Left ventricle myocardium inferior (tissue), 1 donor: ENCODE measurements at regions not wholly inside any gene's neighbourhood (a gene's known extent, or its start where the extent isn't known, plus 50 kb on each side); places are given as distances from the start of the nearest gene placed in this dataset.

Source experiments
- DNase-seq: peaks from one replicate; pipeline ENCODE4 v3.0.0-alpha.2; 2020
- H3K27ac ChIP-seq: fragments of 200-600 bp; replicated peaks from 2 replicates; pipeline ENCODE4 v1.8.0; 2021
- H3K27me3 ChIP-seq: fragments of 200-600 bp; 2 replicates; pipeline ENCODE4 v1.8.0; 2021; ENCODE audit warnings: low read depth
- H3K36me3 ChIP-seq: fragments of 200-600 bp; 2 replicates; pipeline ENCODE4 v1.8.0; 2021
- H3K4me1 ChIP-seq: fragments of 200-600 bp; 2 replicates; pipeline ENCODE4 v1.8.0; 2021
- H3K4me3 ChIP-seq: fragments of 200-600 bp; 2 replicates; pipeline ENCODE4 v1.8.0; 2021; ENCODE audit warnings: mild to moderate bottlenecking, moderate library complexity
- H3K9me3 ChIP-seq: fragments of 200-600 bp; replicated peaks from 2 replicates; pipeline ENCODE4 v1.8.0; 2021
- intact Hi-C: fragments of 100-400 bp; cut with micrococcal nuclease; formaldehyde crosslinking; loops from one replicate; pipeline ENCODE4 v1.11.0; 2022
- TF ChIP-seq, protein P1 (sequence below): fragments of 200-600 bp; IDR thresholded peaks from 2 replicates; pipeline ENCODE4 v1.8.0; 2021; ENCODE audit warnings: antibody characterized with exemption, mild to moderate bottlenecking, borderline replicate concordance
- donor health status: DM: no; HTN: yes; CAD: no; lungs with severe emphysema.

DNA sequence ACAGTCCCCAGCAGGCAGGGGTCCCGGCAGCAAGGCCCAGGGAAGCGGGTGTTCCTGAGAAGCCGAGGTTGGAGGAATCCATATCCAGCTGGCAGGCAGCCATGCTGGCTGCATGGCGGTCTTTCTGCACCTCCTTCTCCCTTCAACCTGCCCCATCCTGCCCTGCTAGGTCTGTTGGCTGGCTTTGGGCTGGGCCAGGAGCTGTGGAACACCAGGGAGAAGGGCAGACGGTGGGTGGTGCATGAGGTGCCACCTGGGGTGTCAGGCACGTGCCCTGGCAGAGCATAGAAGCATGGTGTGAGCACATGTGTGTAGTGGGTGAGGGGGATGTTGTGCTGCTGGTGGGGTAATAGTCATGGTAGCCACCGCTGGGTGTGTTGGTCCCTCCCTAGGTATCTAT is 150.1 kb downstream of the PJA1 start:
- no peaks in the 10 kb centered on the region for H3K9me3 ChIP-seq
- no peak overlapping the region for H3K4me3 ChIP-seq
- no peak overlapping the region for H3K27ac ChIP-seq
- H3K4me1 ChIP-seq: peaks cover 42% of the 10 kb centered on the region
- intact Hi-C loops: no loop called here
- no peaks in the 10 kb centered on the region for H3K36me3 ChIP-seq
- TF ChIP-seq, protein P1, sequence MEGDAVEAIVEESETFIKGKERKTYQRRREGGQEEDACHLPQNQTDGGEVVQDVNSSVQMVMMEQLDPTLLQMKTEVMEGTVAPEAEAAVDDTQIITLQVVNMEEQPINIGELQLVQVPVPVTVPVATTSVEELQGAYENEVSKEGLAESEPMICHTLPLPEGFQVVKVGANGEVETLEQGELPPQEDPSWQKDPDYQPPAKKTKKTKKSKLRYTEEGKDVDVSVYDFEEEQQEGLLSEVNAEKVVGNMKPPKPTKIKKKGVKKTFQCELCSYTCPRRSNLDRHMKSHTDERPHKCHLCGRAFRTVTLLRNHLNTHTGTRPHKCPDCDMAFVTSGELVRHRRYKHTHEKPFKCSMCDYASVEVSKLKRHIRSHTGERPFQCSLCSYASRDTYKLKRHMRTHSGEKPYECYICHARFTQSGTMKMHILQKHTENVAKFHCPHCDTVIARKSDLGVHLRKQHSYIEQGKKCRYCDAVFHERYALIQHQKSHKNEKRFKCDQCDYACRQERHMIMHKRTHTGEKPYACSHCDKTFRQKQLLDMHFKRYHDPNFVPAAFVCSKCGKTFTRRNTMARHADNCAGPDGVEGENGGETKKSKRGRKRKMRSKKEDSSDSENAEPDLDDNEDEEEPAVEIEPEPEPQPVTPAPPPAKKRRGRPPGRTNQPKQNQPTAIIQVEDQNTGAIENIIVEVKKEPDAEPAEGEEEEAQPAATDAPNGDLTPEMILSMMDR: no peak
- H3K27me3 ChIP-seq: no peaks in the 10 kb centered on the region
- no peak for DNase-seq

DNA sequence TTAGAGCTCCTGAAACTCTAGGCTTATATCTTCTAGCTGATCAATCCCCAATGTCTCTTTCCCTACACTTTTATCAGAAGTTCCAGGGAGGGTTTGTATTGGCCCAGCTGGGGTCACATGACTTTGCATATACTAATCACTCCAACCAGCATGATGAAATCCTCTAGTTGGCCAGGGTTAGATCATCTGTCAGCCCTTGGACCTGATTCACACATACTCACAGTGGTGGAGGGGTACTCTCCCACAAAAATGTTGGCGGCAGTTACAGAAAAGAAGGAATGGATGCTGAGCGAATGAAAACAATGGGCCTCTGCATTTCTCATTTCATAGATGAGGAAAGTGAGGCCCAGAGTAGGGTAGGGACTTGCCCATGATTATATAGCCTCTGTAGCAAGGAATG is 151.1 kb downstream of the PJA1 start:
- intact Hi-C loops: no loop called here
- H3K4me1 ChIP-seq: peaks cover 36% of the 10 kb centered on the region

DNA sequence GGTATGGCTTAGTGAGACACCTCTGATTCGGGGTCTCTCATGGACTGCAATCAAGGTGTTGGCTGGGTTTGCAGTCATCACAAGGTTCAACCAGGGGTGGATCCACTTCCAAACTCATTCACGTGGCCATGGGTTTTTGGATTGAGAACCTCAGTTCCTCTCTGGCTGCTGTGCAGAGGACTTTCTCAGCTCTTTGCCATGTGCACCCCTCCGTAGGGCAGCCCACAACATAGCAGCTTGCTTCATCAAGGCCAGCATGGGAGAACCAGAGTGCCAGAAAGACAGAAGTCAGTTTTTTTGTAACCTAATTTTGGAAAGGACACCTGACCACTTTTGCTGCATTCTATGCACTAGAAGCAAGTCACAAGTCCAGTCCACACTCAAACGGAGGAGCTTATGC is 154.9 kb downstream of the PJA1 start:
- no peaks in the 10 kb centered on the region for H3K36me3 ChIP-seq
- no peaks in the 10 kb centered on the region for H3K27me3 ChIP-seq
- H3K4me3 ChIP-seq: no peak overlapping the region
- TF ChIP-seq, protein P1: no peak
- peaks cover 4% of the 10 kb centered on the region for H3K4me1 ChIP-seq
- no peak overlapping the region for H3K27ac ChIP-seq
- DNase-seq: no peak
- intact Hi-C loops: no loop called here
- H3K9me3 ChIP-seq: no peaks in the 10 kb centered on the region

More for the DNA sequence above, 151.1 kb downstream of the PJA1 start:
- no peak overlapping the region for H3K27ac ChIP-seq
- H3K36me3 ChIP-seq: no peaks in the 10 kb centered on the region
- TF ChIP-seq, protein P1: no peak
- no peaks in the 10 kb centered on the region for H3K27me3 ChIP-seq
- no peak overlapping the region for H3K4me3 ChIP-seq
- DNase-seq: no peak
- H3K9me3 ChIP-seq: no peaks in the 10 kb centered on the region

DNA sequence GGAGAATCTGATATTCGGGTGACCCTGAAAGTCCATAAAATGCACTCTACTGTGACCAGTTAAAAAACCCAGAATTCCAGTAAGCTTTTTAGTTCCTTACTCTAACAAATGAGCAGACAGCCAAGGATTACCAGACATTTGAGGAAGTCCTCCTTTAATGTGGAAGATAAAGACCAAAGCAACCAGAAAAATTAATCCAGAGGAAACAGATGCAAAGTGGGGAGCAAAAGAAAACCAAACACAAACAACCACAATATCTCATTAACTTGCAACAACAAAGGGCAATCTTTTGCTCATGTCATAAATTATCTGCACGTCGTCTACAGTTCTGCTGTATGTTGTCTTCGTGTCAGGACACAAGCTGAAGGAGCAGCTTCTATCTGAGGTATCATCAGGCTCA is 164.4 kb downstream of the PJA1 start:
- Histone ChIP-seq H3K4me1 (peaks cover 31% of the 10 kb centered on the region), H3K9me3 (no peaks in the 10 kb centered on the region), H3K36me3 (no peaks in the 10 kb centered on the region), H3K27ac (no peak overlapping the region), H3K4me3 (no peak overlapping the region), H3K27me3 (no peaks in the 10 kb centered on the region)
- no peak for DNase-seq
- intact Hi-C loops: no loop called here
- TF ChIP-seq, protein P1: no peak

DNA sequence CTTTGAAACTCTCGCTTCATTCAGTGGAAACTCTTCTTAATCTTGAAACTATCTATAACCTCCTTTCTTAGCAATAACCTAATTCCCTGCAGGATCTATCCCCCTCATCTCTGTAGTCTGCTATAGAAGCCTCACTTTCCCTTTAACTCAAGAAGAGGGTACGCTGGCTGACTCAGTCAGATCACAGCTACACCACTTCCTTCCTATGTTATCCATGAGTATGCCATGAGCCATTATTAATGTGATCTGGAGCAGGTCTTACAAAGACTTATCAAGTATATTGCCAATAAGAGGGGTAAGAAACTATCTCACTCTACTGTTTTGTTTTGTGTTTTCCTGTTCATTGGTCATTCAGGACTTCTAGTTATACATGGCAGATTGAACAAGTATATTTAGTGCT is 165.3 kb downstream of the PJA1 start:
- no peak for DNase-seq
- H3K4me1 ChIP-seq: peaks cover 39% of the 10 kb centered on the region
- H3K4me3 ChIP-seq: no peak overlapping the region
- TF ChIP-seq, protein P1: no peak
- H3K27ac ChIP-seq: no peak overlapping the region
- H3K36me3 ChIP-seq: no peaks in the 10 kb centered on the region
- intact Hi-C loops: no loop called here
- H3K9me3 ChIP-seq: no peaks in the 10 kb centered on the region
- H3K27me3 ChIP-seq: no peaks in the 10 kb centered on the region

DNA sequence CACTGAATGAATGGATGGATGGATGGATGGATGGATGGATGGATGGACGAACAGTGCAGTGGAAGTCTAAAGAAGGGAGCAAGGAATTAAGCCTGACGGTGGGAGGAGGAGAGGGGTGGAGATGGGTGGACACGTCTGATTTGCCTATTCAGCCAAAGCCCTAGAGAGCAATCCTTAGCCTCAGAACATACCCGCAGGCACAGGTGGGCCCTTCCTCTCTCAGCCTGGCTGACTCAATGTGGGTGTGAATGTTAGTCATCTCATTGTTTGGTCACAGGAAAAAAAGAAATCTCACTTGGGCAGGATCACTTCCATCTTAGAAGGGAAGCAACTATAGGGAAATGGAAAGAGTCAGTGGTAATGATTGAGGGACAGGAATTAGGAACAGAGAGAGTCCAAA is 165.9 kb downstream of the PJA1 start:
- no peak for DNase-seq
- no peaks in the 10 kb centered on the region for H3K27me3 ChIP-seq
- no peaks in the 10 kb centered on the region for H3K36me3 ChIP-seq
- peak overlapping the region; percentile 48 for H3K27ac ChIP-seq
- TF ChIP-seq, protein P1: no peak
- H3K4me1 ChIP-seq: peaks cover 45% of the 10 kb centered on the region
- H3K4me3 ChIP-seq: no peak overlapping the region
- intact Hi-C loops: no loop called here
- no peaks in the 10 kb centered on the region for H3K9me3 ChIP-seq
